A549 (cell line): ENCODE measurements at regions not wholly inside any gene's neighbourhood (a gene's known extent, or its start where the extent isn't known, plus 50 kb on each side); places are given as distances from the start of the nearest gene placed in this dataset.
A peak's percentile ranks its signal among the peaks of the same experiment; 100 is the strongest.
"Not testable (repeated sequence)": the region's sequence is repeated elsewhere in the genome, so short reads cannot be mapped to it uniquely, and the experiment has no call there.

Experiments used
- ATAC-seq, 2 experiments: fragments of 200-7000 bp in 1 of 2; fragments of >200 bp in 1 of 2; cut with Nextera tagmentation in 1 of 2; cut with Tn5 transposase in 1 of 2; 3 replicates each; pipeline versions ENCODE4 v1.8.0 to v1.9.1; 2018 to 2020; ENCODE audit warnings: mild to moderate bottlenecking in 1 of 2, moderate library complexity in 1 of 2
- CTCF ChIA-PET: fragments of 300-600 bp; sonication (Branson Sonifier 250); formaldehyde crosslinking; extraction: SDS; loops from one replicate; lab custom pipeline; 2021; ENCODE audit warnings: antibody characterized with exemption, inconsistent platforms; lab: Yijun Ruan, JAX
- POLR2A ChIA-PET: fragments of 350-600 bp; formaldehyde crosslinking; extraction: SDS; loops from one replicate; lab custom pipeline; 2021; ENCODE audit warnings: antibody characterized with exemption, inconsistent platforms; lab: Yijun Ruan, JAX
- DNase-seq, 2 experiments: peaks; one replicate each; pipeline versions ENCODE4 v3.0.0 to v3.0.0-alpha.2; 2011 to 2016; ENCODE audit warnings: low read depth in 1 of 2, low spot score in 1 of 2
- FAIRE-seq: peaks from 2 replicates; lab custom pipeline; 2011; peaks lifted over from hg19 to GRCh38; lab: Jason Lieb, UNC
- H3K27ac ChIP-seq, 2 experiments: fragments of >200 bp; sonication (Bioruptor Twin); formaldehyde crosslinking; 3 replicates each; pipeline ENCODE4 v1.5.1; 2016 to 2017
- H3K4me1 ChIP-seq: fragments of >200 bp; sonication (Bioruptor Twin); formaldehyde crosslinking; 3 replicates; pipeline ENCODE4 v1.6.1; 2016
- H3K4me2 ChIP-seq: fragments of >200 bp; sonication (Bioruptor Twin); formaldehyde crosslinking; 3 replicates; pipeline ENCODE4 v1.6.1; 2016
- H3K4me3 ChIP-seq: fragments of >200 bp; sonication (Bioruptor Twin); formaldehyde crosslinking; 3 replicates; pipeline ENCODE4 v1.5.1; 2016
- H3K9me3 ChIP-seq: fragments of >200 bp; sonication (Bioruptor Twin); formaldehyde crosslinking; 3 replicates; pipeline ENCODE4 v1.6.1; 2016
- CBX2 ChIP-seq: fragments of 200-600 bp; sonication (generic); IDR thresholded peaks from 2 replicates; pipeline ENCODE4 v1.6.1; 2016; ENCODE audit warnings: low read depth, mild to moderate bottlenecking, borderline replicate concordance
- CHD2 ChIP-seq: fragments of 150-350 bp; IDR thresholded peaks from 2 replicates; pipeline ENCODE4 v1.6.1; 2014; ENCODE audit warnings: low read length; ENCODE audit not compliant: partially characterized antibody
- CHD4 ChIP-seq: fragments of 200-600 bp; sonication (generic); IDR thresholded peaks from 2 replicates; pipeline ENCODE4 v1.6.1; 2016; ENCODE audit warnings: antibody characterized with exemption, mild to moderate bottlenecking, borderline replicate concordance
- EHF ChIP-seq: fragments of 250-450 bp; sonication (Bioruptor Pico); IDR thresholded peaks from 2 replicates; pipeline ENCODE4 v1.5.0; 2020; ENCODE audit warnings: mild to moderate bottlenecking
- ESRRA ChIP-seq: fragments of 150-350 bp; IDR thresholded peaks from 2 replicates; pipeline ENCODE4 v1.6.1; 2014; ENCODE audit warnings: mild to moderate bottlenecking, low read length, borderline replicate concordance
- FOSL2 ChIP-seq, 2 experiments: fragments of 450-650 bp in 1 of 2; fragments of >200 bp in 1 of 2; sonication (Bioruptor Twin) in 1 of 2; formaldehyde crosslinking; IDR thresholded peaks; 2 replicates each; pipeline versions ENCODE4 v1.5.0 to v1.6.1; 2016 to 2020; ENCODE audit warnings: mild to moderate bottlenecking in 1 of 2, moderate library complexity in 1 of 2
- HDAC2 ChIP-seq: fragments of 200-600 bp; sonication (generic); IDR thresholded peaks from 2 replicates; pipeline ENCODE4 v1.6.1; 2016
- HEYL ChIP-seq: fragments of 250-450 bp; sonication (Bioruptor Pico); IDR thresholded peaks from 2 replicates; pipeline ENCODE4 v1.8.0; 2021; ENCODE audit warnings: mild to moderate bottlenecking, moderate library complexity
- JUN ChIP-seq, 2 experiments: fragments of >200 bp; sonication (Bioruptor Twin); formaldehyde crosslinking; IDR thresholded peaks; 2 replicates in 1 of 2; 3 replicates in 1 of 2; pipeline ENCODE4 v1.6.1; 2016 to 2017
- JUNB ChIP-seq: fragments of >200 bp; sonication (Bioruptor Twin); formaldehyde crosslinking; IDR thresholded peaks from 2 replicates; pipeline ENCODE4 v1.6.1; 2016
- KDM5A ChIP-seq: fragments of 200-600 bp; sonication (generic); IDR thresholded peaks from 2 replicates; pipeline ENCODE4 v1.6.1; 2016; ENCODE audit warnings: antibody characterized with exemption, mild to moderate bottlenecking
- MAFK ChIP-seq: fragments of 450-650 bp; IDR thresholded peaks from 2 replicates; pipeline ENCODE4 v1.6.1; 2014; ENCODE audit not compliant: partially characterized antibody
- MAX ChIP-seq: IDR thresholded peaks from 2 replicates; pipeline ENCODE4 v1.6.1; 2012
- MYC ChIP-seq: IDR thresholded peaks from 2 replicates; pipeline ENCODE4 v1.6.1; 2012; ENCODE audit warnings: mild to moderate bottlenecking, inconsistent platforms, low read length, improper control_type of control experiment, borderline replicate concordance
- NPAS2 ChIP-seq: fragments of 250-450 bp; sonication (Bioruptor Pico); IDR thresholded peaks from 2 replicates; pipeline ENCODE4 v1.8.0; 2022; ENCODE audit warnings: mild to moderate bottlenecking, moderate library complexity, borderline replicate concordance
- PHF8 ChIP-seq: fragments of 200-600 bp; sonication (generic); IDR thresholded peaks from 2 replicates; pipeline ENCODE4 v1.6.1; 2016; ENCODE audit warnings: low read depth, mild to moderate bottlenecking, antibody characterized with exemption, moderate library complexity, borderline replicate concordance
- POLR2A ChIP-seq: IDR thresholded peaks from 2 replicates; pipeline ENCODE4 v1.6.1; 2012; ENCODE audit warnings: mild to moderate bottlenecking, low read length
- POLR2AphosphoS2 ChIP-seq: conservative IDR thresholded peaks from 2 replicates; pipeline ENCODE4 v1.6.1; 2012; ENCODE audit warnings: low read length, improper control_type of control experiment, inconsistent platforms
- RAD21 ChIP-seq, 2 experiments: fragments of >200 bp in 1 of 2; sonication (Bioruptor Twin) in 1 of 2; formaldehyde crosslinking in 1 of 2; IDR thresholded peaks in 1 of 2; conservative IDR thresholded peaks in 1 of 2; 2 replicates in 1 of 2; 3 replicates in 1 of 2; pipeline ENCODE4 v1.6.1; 2012 to 2018; ENCODE audit warnings: inconsistent platforms in 1 of 2
- RARB ChIP-seq: fragments of 250-450 bp; sonication (Bioruptor Pico); IDR thresholded peaks from 2 replicates; pipeline ENCODE4 v1.8.0; 2021; ENCODE audit warnings: mild to moderate bottlenecking, moderate library complexity
- REST ChIP-seq: fragments of 200-600 bp; sonication (generic); IDR thresholded peaks from 2 replicates; pipeline ENCODE4 v1.6.1; 2016; ENCODE audit warnings: antibody characterized with exemption, mild to moderate bottlenecking, moderate library complexity
- SMC3 ChIP-seq: fragments of >200 bp; sonication (Bioruptor Twin); formaldehyde crosslinking; IDR thresholded peaks from 3 replicates; pipeline ENCODE4 v1.6.1; 2018; ENCODE audit warnings: inconsistent platforms
- SREBF2 ChIP-seq: fragments of 450-650 bp; IDR thresholded peaks from 2 replicates; pipeline ENCODE4 v1.6.1; 2014; ENCODE audit warnings: mild to moderate bottlenecking, moderate library complexity
- TFCP2L1 ChIP-seq: fragments of 250-450 bp; sonication (Bioruptor Pico); IDR thresholded peaks from 2 replicates; pipeline ENCODE4 v1.5.0; 2021; ENCODE audit warnings: mild to moderate bottlenecking
- ZC3H11A ChIP-seq: fragments of 450-650 bp; IDR thresholded peaks from 2 replicates; pipeline ENCODE4 v1.6.1; 2014; ENCODE audit warnings: antibody characterized with exemption, mild to moderate bottlenecking
- ZFP36 ChIP-seq: fragments of 450-650 bp; IDR thresholded peaks from 2 replicates; pipeline ENCODE4 v1.6.1; 2014; ENCODE audit warnings: borderline replicate concordance; ENCODE audit not compliant: partially characterized antibody
- WGBS: methylation state at CpG from one replicate; pipeline ENCODE4 v1.1.6; 2017; ENCODE audit errors: missing lambda C conversion rate; 5-methylcytosine and 5-hydroxymethylcytosine counted together
- TF ChIP-seq, protein P1 (sequence below): fragments of 250-450 bp; sonication (Bioruptor Pico); IDR thresholded peaks from 2 replicates; pipeline ENCODE4 v1.5.0; 2020; ENCODE audit warnings: low read depth, mild to moderate bottlenecking, moderate library complexity
- TF ChIP-seq, protein P2 (sequence below): fragments of >200 bp; sonication (Bioruptor Twin); formaldehyde crosslinking; IDR thresholded peaks from 3 replicates; pipeline ENCODE4 v1.5.1; 2016

DNA sequence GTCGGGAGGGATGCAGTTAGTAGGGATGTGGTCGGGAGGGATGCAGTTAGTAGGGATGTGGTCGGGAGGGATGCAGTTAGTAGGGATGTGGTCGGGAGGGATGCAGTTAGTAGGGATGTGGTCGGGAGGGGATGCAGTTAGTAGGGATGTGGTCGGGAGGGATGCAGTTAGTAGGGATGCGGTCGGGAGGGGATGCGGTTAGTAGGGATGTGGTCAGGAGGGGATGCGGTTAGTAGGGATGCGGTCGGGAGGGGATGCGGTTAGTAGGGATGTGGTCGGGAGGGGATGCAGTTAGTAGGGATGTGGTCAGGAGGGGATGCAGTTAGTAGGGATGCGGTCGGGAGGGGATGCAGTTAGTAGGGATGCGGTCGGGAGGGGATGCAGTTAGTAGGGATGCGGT, 96.2 kb downstream of the BDH1 start:
- CTCF ChIA-PET, POLR2A ChIA-PET, ATAC-seq, FAIRE-seq, H3K27ac ChIP-seq, DNase-seq, H3K4me2 ChIP-seq, H3K4me3 ChIP-seq, H3K9me3 ChIP-seq: not testable (repeated sequence)
- 69% methylated on average over 13 of the region's 19 CpGs for WGBS
- peaks cover 39% of the 10 kb centered on the region for H3K4me1 ChIP-seq

DNA sequence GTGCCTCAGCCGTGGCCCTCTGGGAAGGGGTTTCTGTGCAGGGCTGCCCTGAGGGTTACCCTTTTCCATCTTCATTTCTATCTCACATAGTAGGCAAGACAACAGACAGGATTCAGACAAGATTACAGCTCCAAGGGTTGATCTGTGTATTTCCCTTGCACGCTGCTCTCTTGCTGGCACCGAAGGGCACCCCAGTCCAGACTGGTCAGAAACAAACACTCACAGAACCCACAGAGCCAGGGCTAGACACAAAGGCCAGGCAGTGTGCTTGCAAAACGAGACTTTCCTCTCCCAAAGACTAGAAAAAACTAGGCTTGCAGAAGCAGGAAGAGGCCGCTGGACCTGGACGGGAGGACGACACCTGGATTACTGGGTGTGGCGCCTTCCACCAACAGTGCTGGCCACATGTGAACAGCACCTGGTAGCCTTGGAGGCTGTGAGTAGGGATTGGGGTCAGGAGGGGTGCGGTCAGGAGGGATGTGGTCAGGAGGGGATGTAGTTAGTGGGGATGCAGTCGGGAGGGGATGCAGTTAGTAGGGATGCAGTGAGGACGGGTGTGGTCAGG, 96.8 kb downstream of the BDH1 start:
- no peak for ATAC-seq
- H3K9me3 ChIP-seq = no peaks in the 10 kb centered on the region
- H3K4me1 ChIP-seq = peaks cover 35% of the 10 kb centered on the region
- DNase-seq = no peak
- POLR2A ChIA-PET = no interaction called here
- CTCF ChIA-PET = interaction anchor here (0.6 to 2.6 kb wide), 4 partner anchors 10 to 202 kb away, joined by 3 to 18 read pairs (median 3); no protein-coding TSS in a partner anchor
- no peak overlapping the region for H3K4me3 ChIP-seq
- 95% methylated on average over 9 of the region's 11 CpGs for WGBS
- no peak for TF ChIP-seq MYC
- TF ChIP-seq POLR2A = no peak
- TF ChIP-seq NPAS2 (CRISPR knock-in tag) = no peak
- no peak for TF ChIP-seq HEYL (CRISPR knock-in tag)
- TF ChIP-seq PHF8 = no peak
- TF ChIP-seq REST = no peak
- TF ChIP-seq POLR2AphosphoS2 = no peak
- TF ChIP-seq CHD4 = no peak
- no peak for TF ChIP-seq JUN (IDR thresholded peaks at IDR 0.05)
- TF ChIP-seq MAX = no peak
- TF ChIP-seq CBX2 = no peak
- TF ChIP-seq FOSL2 (IDR thresholded peaks at IDR 0.05) = no peak
- no peak for TF ChIP-seq FOSL2 (CRISPR knock-in tag; IDR thresholded peaks at IDR 0.05)
- no peak for TF ChIP-seq CHD2
- no peak for TF ChIP-seq ZC3H11A
- TF ChIP-seq, protein P1, sequence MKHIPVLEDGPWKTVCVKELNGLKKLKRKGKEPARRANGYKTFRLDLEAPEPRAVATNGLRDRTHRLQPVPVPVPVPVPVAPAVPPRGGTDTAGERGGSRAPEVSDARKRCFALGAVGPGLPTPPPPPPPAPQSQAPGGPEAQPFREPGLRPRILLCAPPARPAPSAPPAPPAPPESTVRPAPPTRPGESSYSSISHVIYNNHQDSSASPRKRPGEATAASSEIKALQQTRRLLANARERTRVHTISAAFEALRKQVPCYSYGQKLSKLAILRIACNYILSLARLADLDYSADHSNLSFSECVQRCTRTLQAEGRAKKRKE (CRISPR knock-in tag) = no peak
- no peak overlapping the region; the same call in 2 of the 3 replicates for H3K4me2 ChIP-seq
- FAIRE-seq = no peak
- H3K27ac ChIP-seq = peak overlapping the region in 1 of 2 experiments; percentile 77; a peak in 4 of 6 replicates

DNA sequence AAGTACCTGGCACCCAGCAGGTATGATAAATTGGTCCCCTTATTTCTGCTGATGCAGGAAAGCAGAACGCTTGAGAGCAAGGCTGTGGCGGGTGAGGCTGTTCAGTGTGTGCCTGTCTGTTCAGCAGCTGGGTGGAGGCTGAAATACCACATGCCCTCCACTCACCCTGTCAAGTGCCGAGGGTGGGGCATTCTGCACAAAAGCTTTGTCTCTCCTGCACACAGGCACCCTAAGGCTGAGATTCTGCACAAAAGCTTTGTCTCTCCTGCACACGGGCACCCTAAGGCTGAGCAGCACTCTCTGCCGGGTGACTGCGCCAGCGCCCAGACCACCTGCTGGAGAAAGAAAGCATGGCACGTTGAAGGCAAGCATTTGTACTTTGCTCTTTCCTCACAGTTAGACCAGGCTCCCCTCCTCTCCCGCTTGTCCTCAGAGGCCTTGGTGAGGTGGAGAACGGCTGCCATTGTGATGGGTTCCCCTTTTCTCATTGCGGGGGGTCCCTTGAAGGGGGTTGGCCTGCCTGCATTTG, 97.5 kb downstream of the BDH1 start:
- peaks cover 28% of the 10 kb centered on the region for H3K4me1 ChIP-seq
- peak overlapping the region; percentile 58; the same call in 2 of the 3 replicates for H3K4me2 ChIP-seq
- DNase-seq (peak; percentile 53 to 65), FAIRE-seq (no peak), ATAC-seq (peak; percentile 87 to 95)
- H3K9me3 ChIP-seq = no peaks in the 10 kb centered on the region
- no peak overlapping the region for H3K4me3 ChIP-seq
- 36% methylated on average over 7 of the region's 11 CpGs for WGBS
- ChIA-PET CTCF (interaction anchor here (0.6 to 2.6 kb wide), 10 partner anchors 11 to 232 kb away, joined by 3 to 18 read pairs (median 3); no protein-coding TSS in a partner anchor), POLR2A (no interaction called here)
- peak overlapping the region; percentile 43 to 77; a peak in 4 of 6 replicates for H3K27ac ChIP-seq
- no peak for TF ChIP-seq EHF (CRISPR knock-in tag)
- TF ChIP-seq HDAC2 = no peak
- TF ChIP-seq MAX = no peak
- TF ChIP-seq RARB (CRISPR knock-in tag) = no peak
- TF ChIP-seq JUNB = no peak
- TF ChIP-seq RAD21 (conservative IDR thresholded peaks at IDR 0.05 in 1 of 2, IDR thresholded peaks at IDR 0.05 in 1 of 2) = peak; percentile 53 to 54
- TF ChIP-seq TFCP2L1 = no peak
- no peak for TF ChIP-seq ZFP36
- no peak for TF ChIP-seq ESRRA
- TF ChIP-seq MAFK = no peak
- TF ChIP-seq, protein P2, sequence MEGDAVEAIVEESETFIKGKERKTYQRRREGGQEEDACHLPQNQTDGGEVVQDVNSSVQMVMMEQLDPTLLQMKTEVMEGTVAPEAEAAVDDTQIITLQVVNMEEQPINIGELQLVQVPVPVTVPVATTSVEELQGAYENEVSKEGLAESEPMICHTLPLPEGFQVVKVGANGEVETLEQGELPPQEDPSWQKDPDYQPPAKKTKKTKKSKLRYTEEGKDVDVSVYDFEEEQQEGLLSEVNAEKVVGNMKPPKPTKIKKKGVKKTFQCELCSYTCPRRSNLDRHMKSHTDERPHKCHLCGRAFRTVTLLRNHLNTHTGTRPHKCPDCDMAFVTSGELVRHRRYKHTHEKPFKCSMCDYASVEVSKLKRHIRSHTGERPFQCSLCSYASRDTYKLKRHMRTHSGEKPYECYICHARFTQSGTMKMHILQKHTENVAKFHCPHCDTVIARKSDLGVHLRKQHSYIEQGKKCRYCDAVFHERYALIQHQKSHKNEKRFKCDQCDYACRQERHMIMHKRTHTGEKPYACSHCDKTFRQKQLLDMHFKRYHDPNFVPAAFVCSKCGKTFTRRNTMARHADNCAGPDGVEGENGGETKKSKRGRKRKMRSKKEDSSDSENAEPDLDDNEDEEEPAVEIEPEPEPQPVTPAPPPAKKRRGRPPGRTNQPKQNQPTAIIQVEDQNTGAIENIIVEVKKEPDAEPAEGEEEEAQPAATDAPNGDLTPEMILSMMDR = peak; percentile 34
- no peak for TF ChIP-seq SREBF2
- no peak for TF ChIP-seq KDM5A
- peak; percentile 59; the same call in 2 of the 3 replicates for TF ChIP-seq SMC3
